ENCODE measurements at regions not wholly inside any gene's neighbourhood (a gene's known extent, or its start where the extent isn't known, plus 50 kb on each side); places are given as distances from the start of the nearest gene placed in this dataset.

- TF ChIP-seq CTCF (conservative IDR thresholded peaks at IDR 0.05 in 1 of 2, IDR thresholded peaks at IDR 0.05 in 1 of 2; ENCODE audit: extremely low read depth in 1 of 2, insufficient read depth in 1 of 2, low read depth in 1 of 2, low read length in 2 of 2) (no peak), EZH2 (IDR thresholded peaks at IDR 0.05; ENCODE audit: borderline replicate concordance, low read length) (no peak)
These were observed 92.4 kb upstream of the SFMBT2 start for GRCh38 chr10:7503190-7503589.
